Lung (tissue), 11 donors: ENCODE measurements at regions not wholly inside any gene's neighbourhood (a gene's known extent, or its start where the extent isn't known, plus 50 kb on each side); places are given as distances from the start of the nearest gene placed in this dataset.

Experiments
- ATAC-seq: fragments of 200-7000 bp; cut with Tn5 transposase; one replicate; pipeline ENCODE4 v1.9.1; 2020; ENCODE audit warnings: moderate number of reproducible peaks; ENCODE audit not compliant: insufficient read depth, low FRiP score
- DNase-seq, 3 donors: peaks; one replicate each; pipeline ENCODE4 v3.0.0-alpha.2; 2013 to 2017
- H3K27ac ChIP-seq, 2 donors: one replicate each; pipeline ENCODE4 v1.5.1; 2013; ENCODE audit warnings: mild to moderate bottlenecking in 2 of 2, moderate library complexity in 2 of 2, control low read depth in 1 of 2, inconsistent platforms in 1 of 2, low read depth in 1 of 2, low read length in 1 of 2
- H3K27me3 ChIP-seq, 3 donors: one replicate each; pipeline ENCODE4 v1.5.1; 2013; ENCODE audit warnings: low read length in 2 of 3; ENCODE audit not compliant: control insufficient read depth in 3 of 3, insufficient read depth in 3 of 3
- H3K36me3 ChIP-seq, 4 donors: one replicate each; pipeline ENCODE4 v1.5.1; 2013; ENCODE audit warnings: low read length in 4 of 4, mild to moderate bottlenecking in 1 of 4, moderate library complexity in 1 of 4; ENCODE audit not compliant: control insufficient read depth in 4 of 4, insufficient read depth in 4 of 4
- H3K4me1 ChIP-seq, 5 donors: one replicate each; pipeline ENCODE4 v1.5.1; 2013; ENCODE audit warnings: low read length in 5 of 5, mild to moderate bottlenecking in 2 of 5, moderate library complexity in 1 of 5; ENCODE audit not compliant: control insufficient read depth in 5 of 5, insufficient read depth in 5 of 5
- H3K4me3 ChIP-seq: one replicate; pipeline ENCODE4 v1.5.1; 2013; ENCODE audit warnings: mild to moderate bottlenecking, control low read depth, moderate library complexity
- H3K9ac ChIP-seq, 2 donors: one replicate each; pipeline ENCODE4 v1.5.1; 2013; ENCODE audit warnings: low read length in 2 of 2, control low read depth in 1 of 2; ENCODE audit not compliant: insufficient read depth in 1 of 2
- H3K9me3 ChIP-seq, 4 donors: one replicate each; pipeline ENCODE4 v1.5.1; 2013; ENCODE audit warnings: low read length in 3 of 4, mild to moderate bottlenecking in 1 of 4, moderate library complexity in 1 of 4; ENCODE audit not compliant: control insufficient read depth in 4 of 4, insufficient read depth in 3 of 4
- WGBS, 2 donors: extraction: QIAGEN DNeasy Blood & Tissue Kit; methylation state at CpG; one replicate each; pipeline ENCODE4 v1.1.7; 2013; 5-methylcytosine and 5-hydroxymethylcytosine counted together
- TF ChIP-seq, protein P1 (sequence below): IDR thresholded peaks from 2 replicates; pipeline ENCODE4 v1.5.1; 2012; ENCODE audit warnings: mild to moderate bottlenecking; ENCODE audit errors: control extremely low read depth, extremely low read depth
- donor health status: control.
- donor health status: control.
- donor health status: Bipolar disorder and iron deficiency.
- donor health status: healthy.
- donor health status: DM: yes; HTN: yes; CAD: no.

- TF ChIP-seq, protein P1, sequence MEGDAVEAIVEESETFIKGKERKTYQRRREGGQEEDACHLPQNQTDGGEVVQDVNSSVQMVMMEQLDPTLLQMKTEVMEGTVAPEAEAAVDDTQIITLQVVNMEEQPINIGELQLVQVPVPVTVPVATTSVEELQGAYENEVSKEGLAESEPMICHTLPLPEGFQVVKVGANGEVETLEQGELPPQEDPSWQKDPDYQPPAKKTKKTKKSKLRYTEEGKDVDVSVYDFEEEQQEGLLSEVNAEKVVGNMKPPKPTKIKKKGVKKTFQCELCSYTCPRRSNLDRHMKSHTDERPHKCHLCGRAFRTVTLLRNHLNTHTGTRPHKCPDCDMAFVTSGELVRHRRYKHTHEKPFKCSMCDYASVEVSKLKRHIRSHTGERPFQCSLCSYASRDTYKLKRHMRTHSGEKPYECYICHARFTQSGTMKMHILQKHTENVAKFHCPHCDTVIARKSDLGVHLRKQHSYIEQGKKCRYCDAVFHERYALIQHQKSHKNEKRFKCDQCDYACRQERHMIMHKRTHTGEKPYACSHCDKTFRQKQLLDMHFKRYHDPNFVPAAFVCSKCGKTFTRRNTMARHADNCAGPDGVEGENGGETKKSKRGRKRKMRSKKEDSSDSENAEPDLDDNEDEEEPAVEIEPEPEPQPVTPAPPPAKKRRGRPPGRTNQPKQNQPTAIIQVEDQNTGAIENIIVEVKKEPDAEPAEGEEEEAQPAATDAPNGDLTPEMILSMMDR, result no peak
- H3K9ac ChIP-seq, result no peak overlapping the region
- DNase-seq, result no peak
- no peak overlapping the region for H3K4me3 ChIP-seq
- H3K27ac ChIP-seq, result no peak overlapping the region
- no peaks in the 10 kb centered on the region for H3K4me1 ChIP-seq
- H3K27me3 ChIP-seq, result no peaks in the 10 kb centered on the region
- ATAC-seq, result no peak
- no peaks in the 10 kb centered on the region for H3K9me3 ChIP-seq
- H3K36me3 ChIP-seq, result no peaks in the 10 kb centered on the region
These were observed 1415.7 kb upstream of the PCDH9 start for GRCh38 chr13:68645814-68646213.

DNA sequence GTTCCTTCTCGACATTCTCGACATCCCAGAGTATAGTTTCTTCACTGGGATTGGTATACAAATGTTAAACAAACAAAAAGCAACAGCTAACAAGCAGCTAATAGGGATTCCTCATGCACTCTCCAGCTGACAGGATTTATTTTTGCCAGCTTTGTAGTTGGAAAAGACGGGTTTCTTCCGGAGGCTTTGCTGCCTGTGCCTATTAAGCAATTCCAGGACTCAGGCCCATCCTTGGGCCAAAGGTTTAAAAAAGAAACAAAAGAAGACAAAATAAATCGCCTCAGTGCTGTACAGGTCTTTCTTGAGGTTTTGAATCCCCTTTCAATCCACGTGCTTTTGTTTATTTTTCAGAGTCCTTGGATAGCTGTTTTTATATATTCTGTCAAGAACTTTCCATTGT is 1414.5 kb upstream of the PCDH9 start:
- 44 to 52% methylated on average over 6 of the region's 6 CpGs for WGBS, 2 donors
- Histone ChIP-seq H3K4me3 (no peak overlapping the region), H3K27ac (no peak overlapping the region), H3K4me1 (no peaks in the 10 kb centered on the region), H3K9ac (no peak overlapping the region), H3K27me3 (no peaks in the 10 kb centered on the region), H3K9me3 (no peaks in the 10 kb centered on the region), H3K36me3 (no peaks in the 10 kb centered on the region)
- DNase-seq (peak in 1 of 3 donors; percentile 1), ATAC-seq (no peak)
- TF ChIP-seq, protein P1, result no peak

DNA sequence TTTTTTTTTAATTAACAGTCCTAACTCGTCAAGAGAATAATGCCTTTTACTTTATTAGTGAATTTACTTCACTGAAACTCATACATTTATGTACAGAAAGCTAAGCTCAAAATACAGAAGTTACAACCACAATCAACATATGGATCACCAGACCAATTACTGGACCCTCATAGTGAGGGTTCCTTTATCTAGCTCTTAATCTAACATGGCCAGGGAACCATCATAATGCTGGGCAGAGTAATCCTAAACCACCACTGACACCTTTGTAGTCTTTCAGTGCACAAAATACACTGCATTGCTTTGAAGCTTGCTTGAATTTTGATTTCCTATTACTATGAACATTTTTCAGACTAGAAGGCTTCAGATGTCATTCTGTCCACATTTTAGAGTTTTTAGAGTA is 1406.6 kb upstream of the PCDH9 start:
- ATAC-seq (no peak), DNase-seq (no peak)
- Histone ChIP-seq H3K27me3 (no peaks in the 10 kb centered on the region), H3K9ac (no peak overlapping the region), H3K36me3 (no peaks in the 10 kb centered on the region), H3K4me1 (no peaks in the 10 kb centered on the region), H3K9me3 (no peaks in the 10 kb centered on the region), H3K4me3 (no peak overlapping the region), H3K27ac (no peak overlapping the region)
- TF ChIP-seq, protein P1, result no peak
- WGBS, 2 donors, result 67 to 69% methylated on average over 1 of the region's 1 CpG

- Histone ChIP-seq H3K4me1 (no peaks in the 10 kb centered on the region), H3K9ac (no peak overlapping the region), H3K9me3 (no peaks in the 10 kb centered on the region), H3K27ac (no peak overlapping the region), H3K27me3 (no peaks in the 10 kb centered on the region), H3K36me3 (no peaks in the 10 kb centered on the region), H3K4me3 (no peak overlapping the region)
- TF ChIP-seq, protein P1, result no peak
- DNase-seq, result no peak
- no peak for ATAC-seq
These were observed 1398.9 kb upstream of the PCDH9 start for GRCh38 chr13:68628994-68629393.
